H4 (cell line): ENCODE measurements at regions not wholly inside any gene's neighbourhood (a gene's known extent, or its start where the extent isn't known, plus 50 kb on each side); places are given as distances from the start of the nearest gene placed in this dataset.
"Not testable (repeated sequence)": the region's sequence is repeated elsewhere in the genome, so short reads cannot be mapped to it uniquely, and the experiment has no call there.

Experiments used
- DNase-seq: peaks from one replicate; pipeline ENCODE4 v3.0.0-alpha.2; 2015; ENCODE audit warnings: low spot score

GRCh38 chr12:11539156-11539555 lies 110.3 kb upstream of the ETV6 start:
- DNase-seq = no peak

GRCh38 chr12:11540156-11540555 lies 109.3 kb upstream of the ETV6 start:
- no peak for DNase-seq

GRCh38 chr12:11540615-11541310 lies 108.7 kb upstream of the ETV6 start:
- no peak for DNase-seq

- no peak for DNase-seq
Measured at GRCh38 chr12:11542599-11542998, 106.9 kb upstream of the ETV6 start.

- DNase-seq = no peak
Measured at GRCh38 chr12:11543457-11544158, 105.9 kb upstream of the ETV6 start.

GRCh38 chr12:11545484-11546330 lies 103.8 kb upstream of the ETV6 start:
- no peak for DNase-seq

- not testable (repeated sequence) for DNase-seq
Measured at GRCh38 chr12:11546582-11547270, 102.7 kb upstream of the ETV6 start.

GRCh38 chr12:11547271-11547646 lies 102.2 kb upstream of the ETV6 start:
- DNase-seq = not testable (repeated sequence)

- no peak for DNase-seq
Measured at GRCh38 chr12:11549119-11549518, 100.4 kb upstream of the ETV6 start.

- DNase-seq = peak; percentile 71
Measured at GRCh38 chr12:11553871-11554533, 95.5 kb upstream of the ETV6 start.

GRCh38 chr12:11555195-11555594 lies 94.3 kb upstream of the ETV6 start:
- no peak for DNase-seq

GRCh38 chr12:11555743-11556625 lies 93.5 kb upstream of the ETV6 start:
- DNase-seq = no peak

- DNase-seq = no peak
Measured at GRCh38 chr12:11556682-11557081, 92.8 kb upstream of the ETV6 start.

GRCh38 chr12:11559626-11560340 lies 89.7 kb upstream of the ETV6 start:
- no peak for DNase-seq

- DNase-seq = no peak
Measured at GRCh38 chr12:11561411-11561810, 88.1 kb upstream of the ETV6 start.

GRCh38 chr12:11563785-11564739 lies 85.4 kb upstream of the ETV6 start:
- no peak for DNase-seq

- DNase-seq = no peak
Measured at GRCh38 chr12:11564984-11565651, 84.4 kb upstream of the ETV6 start.

GRCh38 chr12:11565752-11566151 lies 83.7 kb upstream of the ETV6 start:
- DNase-seq = no peak
